ENCODE measurements at regions not wholly inside any gene's neighbourhood (a gene's known extent, or its start where the extent isn't known, plus 50 kb on each side); places are given as distances from the start of the nearest gene placed in this dataset.

- H3K27me3 ChIP-seq (ENCODE audit: control insufficient read depth in 4 of 4, insufficient read depth in 4 of 4, low read length in 3 of 4) = peaks cover 0 to 4% (median 1%) of the 10 kb centered on the region in 4 donors
- H3K4me1 ChIP-seq (ENCODE audit: control insufficient read depth in 4 of 4, insufficient read depth in 4 of 4, low read length in 3 of 4) = no peaks in the 10 kb centered on the region
- DNase-seq (ENCODE audit: low spot score) = no peak
- 66% methylated on average over 4 of the region's 4 CpGs for WGBS
- H3K9ac ChIP-seq (ENCODE audit: low read depth in 1 of 2, low read length in 2 of 2) = no peak overlapping the region
- no peaks in the 10 kb centered on the region for H3K9me3 ChIP-seq (ENCODE audit: control insufficient read depth in 4 of 4, low read length in 3 of 4)
- no peak overlapping the region for H3K4me3 ChIP-seq (ENCODE audit: low read depth in 1 of 3, low read length in 3 of 3)
- no peak for TF ChIP-seq HNF4A (conservative IDR thresholded peaks at IDR 0.05)
- TF ChIP-seq ZBTB33 (IDR thresholded peaks at IDR 0.05) = no peak
- TF ChIP-seq MAX (IDR thresholded peaks at IDR 0.05) = no peak
- TF ChIP-seq SP1 (IDR thresholded peaks at IDR 0.05) = no peak
- TF ChIP-seq REST (IDR thresholded peaks at IDR 0.05) = no peak
- no peak for TF ChIP-seq ATF3 (IDR thresholded peaks at IDR 0.05)
- TF ChIP-seq FOXA1 (IDR thresholded peaks at IDR 0.05) = no peak
- TF ChIP-seq NR2F2 (IDR thresholded peaks at IDR 0.05) = no peak
- no peak for TF ChIP-seq RAD21 (IDR thresholded peaks at IDR 0.05)
- TF ChIP-seq JUND (IDR thresholded peaks at IDR 0.05) = no peak
- TF ChIP-seq EGR1 (IDR thresholded peaks at IDR 0.05; ENCODE audit: low read depth in 2 of 2) = no peak
- TF ChIP-seq YY1 (IDR thresholded peaks at IDR 0.05) = no peak
- TF ChIP-seq CTCF (IDR thresholded peaks at IDR 0.05; ENCODE audit: low read depth, low read length, missing input control) = no peak
- no peak for TF ChIP-seq GABPA (IDR thresholded peaks at IDR 0.05 in 1 of 2, conservative IDR thresholded peaks at IDR 0.05 in 1 of 2)
- no peak for TF ChIP-seq TAF1 (conservative IDR thresholded peaks at IDR 0.05)
- TF ChIP-seq HNF4G (IDR thresholded peaks at IDR 0.05) = no peak
- TF ChIP-seq RXRA (IDR thresholded peaks at IDR 0.05) = no peak
- TF ChIP-seq FOXA2 (IDR thresholded peaks at IDR 0.05) = no peak
- no peaks in the 10 kb centered on the region for H3K36me3 ChIP-seq (ENCODE audit: control insufficient read depth in 4 of 4, insufficient read depth in 3 of 4, low read depth in 1 of 4, low read length in 3 of 4)
- no peak overlapping the region for H3K27ac ChIP-seq (ENCODE audit: low read depth in 1 of 2, low read length in 2 of 2)
Measured at GRCh38 chr3:70519026-70519425, 206.6 kb upstream of the MDFIC2 start.

All from liver (tissue), 8 donors.